ENCODE measurements at regions not wholly inside any gene's neighbourhood (a gene's known extent, or its start where the extent isn't known, plus 50 kb on each side); places are given as distances from the start of the nearest gene placed in this dataset.
A peak's percentile ranks its signal among the peaks of the same experiment; 100 is the strongest.

DNA sequence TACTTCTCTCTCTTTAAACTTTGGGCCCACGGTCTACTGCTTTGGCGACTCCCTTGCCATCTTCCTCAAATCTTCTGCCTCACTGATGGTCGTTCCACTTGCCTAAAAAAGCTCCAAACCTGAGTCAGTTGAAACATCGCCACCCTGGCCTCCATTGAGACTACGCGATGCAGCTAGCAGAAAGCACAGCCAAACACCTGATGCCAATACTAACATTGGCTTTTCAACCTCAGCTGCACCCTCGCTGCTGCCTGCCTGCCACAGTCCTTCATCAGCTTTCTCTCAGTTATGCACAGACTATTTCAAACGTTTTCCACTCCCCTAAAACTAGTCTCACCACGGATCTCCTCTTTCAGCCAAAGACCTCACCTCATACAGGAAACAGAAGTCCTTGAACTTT, 214.2 kb upstream of the TMCO5A start:
- H3K4me3 ChIP-seq (ENCODE audit: low read depth, low read length): no peak overlapping the region
- TF ChIP-seq CTCF (IDR thresholded peaks at IDR 0.05; ENCODE audit: low read depth, low read length): no peak
- in situ Hi-C loops (cut with HindIII; ENCODE audit: low sequenced_read_pairs): no loop called here
- DNase-seq (ENCODE audit: low read depth, low spot score): no peak

- in situ Hi-C loops (cut with HindIII; ENCODE audit: low sequenced_read_pairs): no loop called here
- DNase-seq (ENCODE audit: low read depth, low spot score): no peak
- no peak overlapping the region for H3K4me3 ChIP-seq (ENCODE audit: low read depth, low read length)
- TF ChIP-seq CTCF (IDR thresholded peaks at IDR 0.05; ENCODE audit: low read depth, low read length): no peak
Observed at GRCh38 chr15:37731146-37731746, 203.2 kb upstream of the TMCO5A start.

- no peak for TF ChIP-seq CTCF (IDR thresholded peaks at IDR 0.05; ENCODE audit: low read depth, low read length)
- H3K4me3 ChIP-seq (ENCODE audit: low read depth, low read length): no peak overlapping the region
- peak; percentile 47 for DNase-seq (ENCODE audit: low read depth, low spot score)
- in situ Hi-C loops (cut with HindIII; ENCODE audit: low sequenced_read_pairs): no loop called here
Observed at GRCh38 chr15:37733628-37734027, 200.8 kb upstream of the TMCO5A start.

- in situ Hi-C loops (cut with HindIII; ENCODE audit: low sequenced_read_pairs): no loop called here
- TF ChIP-seq CTCF (IDR thresholded peaks at IDR 0.05; ENCODE audit: low read depth, low read length): no peak
- no peak for DNase-seq (ENCODE audit: low read depth, low spot score)
- no peak overlapping the region for H3K4me3 ChIP-seq (ENCODE audit: low read depth, low read length)
Observed at GRCh38 chr15:37740623-37741141, 193.8 kb upstream of the TMCO5A start.

- no peak for DNase-seq (ENCODE audit: low read depth, low spot score)
- no peak overlapping the region for H3K4me3 ChIP-seq (ENCODE audit: low read depth, low read length)
- TF ChIP-seq CTCF (IDR thresholded peaks at IDR 0.05; ENCODE audit: low read depth, low read length): no peak
- in situ Hi-C loops (cut with HindIII; ENCODE audit: low sequenced_read_pairs): no loop called here
Observed at GRCh38 chr15:37743826-37744225, 190.6 kb upstream of the TMCO5A start.

DNA sequence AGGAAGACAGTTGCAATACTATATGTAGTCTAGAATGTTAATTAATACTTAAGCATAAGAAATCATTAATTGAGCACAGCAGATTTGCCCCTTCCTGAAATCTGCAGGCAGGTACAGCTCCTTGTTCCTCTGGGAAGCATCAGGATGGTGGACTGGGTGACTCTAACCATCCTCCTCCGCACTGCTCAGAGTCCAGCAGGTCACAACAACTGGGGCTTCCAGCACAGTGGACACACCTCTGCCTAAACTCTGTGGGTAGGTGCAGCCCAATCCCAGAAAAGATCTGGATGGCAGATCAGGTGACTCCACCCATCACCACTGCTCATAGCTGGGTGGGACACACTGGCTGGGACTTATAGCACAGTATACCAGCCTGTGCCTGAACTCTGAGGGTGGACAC, 189.9 kb upstream of the TMCO5A start:
- no peak overlapping the region for H3K4me3 ChIP-seq (ENCODE audit: low read depth, low read length)
- in situ Hi-C loops (cut with HindIII; ENCODE audit: low sequenced_read_pairs): no loop called here
- TF ChIP-seq CTCF (IDR thresholded peaks at IDR 0.05; ENCODE audit: low read depth, low read length): no peak
- DNase-seq (ENCODE audit: low read depth, low spot score): no peak

Measured in astrocyte of the spinal cord (primary cell).